D721Med (cell line): ENCODE measurements at regions not wholly inside any gene's neighbourhood (a gene's known extent, or its start where the extent isn't known, plus 50 kb on each side); places are given as distances from the start of the nearest gene placed in this dataset.
"Not testable (repeated sequence)": the region's sequence is repeated elsewhere in the genome, so short reads cannot be mapped to it uniquely, and the experiment has no call there.

Source experiments
- DNase-seq: peaks from one replicate; pipeline ENCODE4 v3.0.0; 2011; ENCODE audit warnings: low spot score; ENCODE audit not compliant: insufficient read length
- FAIRE-seq: peaks from 2 replicates; lab custom pipeline; 2011; peaks lifted over from hg19 to GRCh38; lab: Jason Lieb, UNC
- CTCF ChIP-seq: IDR thresholded peaks from 2 replicates; pipeline ENCODE4 v1.5.1; 2012; ENCODE audit warnings: mild to moderate bottlenecking, control low read depth; ENCODE audit not compliant: insufficient read depth; ENCODE audit errors: missing control alignments

GRCh38 chr15:22239806-22240180 lies 159.5 kb downstream of the OR4M2 start:
- DNase-seq (no peak), FAIRE-seq (no peak)
- no peak for TF ChIP-seq CTCF

- FAIRE-seq (no peak), DNase-seq (no peak)
- no peak for TF ChIP-seq CTCF
Measured at GRCh38 chr15:22240403-22240802, 160.1 kb downstream of the OR4M2 start.

GRCh38 chr15:22240986-22241385 lies 160.7 kb downstream of the OR4M2 start:
- no peak for TF ChIP-seq CTCF
- FAIRE-seq (no peak), DNase-seq (no peak)

- no peak for TF ChIP-seq CTCF
- DNase-seq (no peak), FAIRE-seq (no peak)
Measured at GRCh38 chr15:22241451-22241850, 161.1 kb downstream of the OR4M2 start.

- not testable (repeated sequence) for FAIRE-seq, DNase-seq
Measured at GRCh38 chr15:22242311-22242710, 162.0 kb downstream of the OR4M2 start.

GRCh38 chr15:22243440-22244130 lies 163.3 kb downstream of the OR4M2 start:
- no peak for TF ChIP-seq CTCF
- FAIRE-seq: no peak
- no peak for DNase-seq

- DNase-seq, FAIRE-seq: not testable (repeated sequence)
Measured at GRCh38 chr15:22249511-22249910, 169.2 kb downstream of the OR4M2 start.

GRCh38 chr15:22250501-22251290 lies 170.4 kb downstream of the OR4M2 start:
- not testable (repeated sequence) for FAIRE-seq, DNase-seq
